NCI-H774 (cell line): ENCODE measurements at regions not wholly inside any gene's neighbourhood (a gene's known extent, or its start where the extent isn't known, plus 50 kb on each side); places are given as distances from the start of the nearest gene placed in this dataset.
"Not testable (repeated sequence)": the region's sequence is repeated elsewhere in the genome, so short reads cannot be mapped to it uniquely, and the experiment has no call there.

Experiments
- DNase-seq: peaks from one replicate; lab custom pipeline; 2025; lab: John Stamatoyannopoulos, UW

GRCh38 chr12:17097674-17098073 is 491.7 kb upstream of the LMO3 start:
- DNase-seq = no peak

- no peak for DNase-seq
Measured at GRCh38 chr12:17084831-17085230, 478.9 kb upstream of the LMO3 start.

GRCh38 chr12:17079251-17079909 is 473.4 kb upstream of the LMO3 start:
- DNase-seq = no peak

GRCh38 chr12:17077594-17077993 is 471.6 kb upstream of the LMO3 start:
- DNase-seq = no peak

GRCh38 chr12:17076811-17077210 is 470.8 kb upstream of the LMO3 start:
- DNase-seq = no peak

GRCh38 chr12:17076028-17076744 is 470.2 kb upstream of the LMO3 start:
- peak; percentile 64 for DNase-seq

- no peak for DNase-seq
Measured at GRCh38 chr12:17064834-17065233, 458.9 kb upstream of the LMO3 start.

GRCh38 chr12:17062267-17063036 is 456.5 kb upstream of the LMO3 start:
- DNase-seq = peak; percentile 77

GRCh38 chr12:17060260-17060659 is 454.3 kb upstream of the LMO3 start:
- DNase-seq = no peak

GRCh38 chr12:17056546-17056945 is 450.6 kb upstream of the LMO3 start:
- DNase-seq = no peak

- no peak for DNase-seq
Measured at GRCh38 chr12:17038923-17039322, 433.0 kb upstream of the LMO3 start.

GRCh38 chr12:17035372-17035771 is 429.4 kb upstream of the LMO3 start:
- no peak for DNase-seq

- peak; percentile 26 for DNase-seq
Measured at GRCh38 chr12:17030338-17030737, 424.4 kb upstream of the LMO3 start.

- no peak for DNase-seq
Measured at GRCh38 chr12:17028348-17028747, 422.4 kb upstream of the LMO3 start.

- DNase-seq = not testable (repeated sequence)
Measured at GRCh38 chr12:17025424-17025823, 419.5 kb upstream of the LMO3 start.

GRCh38 chr12:17020765-17021164 is 414.8 kb upstream of the LMO3 start:
- DNase-seq = no peak

- no peak for DNase-seq
Measured at GRCh38 chr12:17017402-17017801, 411.4 kb upstream of the LMO3 start.

- DNase-seq = no peak
Measured at GRCh38 chr12:17016116-17016864, 410.3 kb upstream of the LMO3 start.

- no peak for DNase-seq
Measured at GRCh38 chr12:17015501-17015900, 409.5 kb upstream of the LMO3 start.

- not testable (repeated sequence) for DNase-seq
Measured at GRCh38 chr12:17007442-17008040, 401.6 kb upstream of the LMO3 start.

- DNase-seq = not testable (repeated sequence)
Measured at GRCh38 chr12:16998538-16998937, 392.6 kb upstream of the LMO3 start.

- no peak for DNase-seq
Measured at GRCh38 chr12:16984484-16984883, 378.5 kb upstream of the LMO3 start.
